Peyer's patch (tissue), 4 donors: ENCODE measurements at regions not wholly inside any gene's neighbourhood (a gene's known extent, or its start where the extent isn't known, plus 50 kb on each side); places are given as distances from the start of the nearest gene placed in this dataset.

Experiments used
- DNase-seq, 3 donors: peaks; one replicate each; pipeline ENCODE4 v3.0.0-alpha.2; 2017 to 2019
- H3K27ac ChIP-seq, 4 donors: fragments of 200-600 bp; sonication (generic); one replicate each; pipeline ENCODE4 v1.5.1; 2016 to 2019
- H3K27me3 ChIP-seq, 2 donors: fragments of 200-600 bp; sonication (generic); one replicate each; pipeline ENCODE4 v1.5.1; 2019
- H3K36me3 ChIP-seq, 3 donors: fragments of 200-600 bp; sonication (generic); one replicate each; pipeline ENCODE4 v1.5.1; 2016 to 2019
- H3K4me1 ChIP-seq, 4 donors: fragments of 200-600 bp; sonication (generic); one replicate each; pipeline ENCODE4 v1.5.1; 2016 to 2019
- H3K4me3 ChIP-seq, 4 donors: fragments of 200-600 bp; sonication (generic); 1 replicate in 3 of 4; 2 replicates in 1 of 4; pipeline ENCODE4 v1.5.1; 2016 to 2019; ENCODE audit warnings: mild to moderate bottlenecking in 1 of 4
- H3K9me3 ChIP-seq, 4 donors: fragments of 200-600 bp; sonication (generic); one replicate each; pipeline ENCODE4 v1.5.1; 2016 to 2019; ENCODE audit warnings: mild to moderate bottlenecking in 1 of 4
- POLR2A ChIP-seq, 2 donors: fragments of 450-650 bp; IDR thresholded peaks; one replicate each; pipeline ENCODE4 v1.5.1; 2017; ENCODE audit warnings: antibody characterized with exemption in 2 of 2, mild to moderate bottlenecking in 2 of 2, moderate library complexity in 2 of 2
- TF ChIP-seq, protein P1 (sequence below), 6 experiments: fragments of 450-650 bp in 4 of 6; fragments of 200-600 bp in 2 of 6; sonication (generic) in 1 of 6; IDR thresholded peaks; one replicate each; pipeline ENCODE4 v1.5.1; 2017 to 2019; ENCODE audit warnings: antibody characterized with exemption in 6 of 6, mild to moderate bottlenecking in 3 of 6, moderate library complexity in 1 of 6

DNA sequence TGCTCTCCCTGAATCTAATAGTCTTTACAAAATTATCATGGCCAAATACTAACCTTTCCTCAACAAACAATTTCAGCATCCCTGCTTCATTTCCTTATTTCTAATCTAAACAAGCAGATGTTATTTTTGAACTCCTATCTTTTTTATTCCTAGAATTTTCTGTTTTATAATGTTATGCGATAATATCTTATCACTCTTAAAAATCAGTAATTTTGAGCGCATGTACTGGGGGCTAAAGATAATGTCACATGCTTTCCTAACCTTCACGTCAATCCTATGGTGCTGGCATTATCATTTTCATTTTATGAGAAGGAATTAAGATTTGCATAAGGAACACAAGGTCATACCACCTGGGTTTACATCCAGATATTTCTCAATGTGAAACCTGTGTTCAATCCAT, 648.0 kb downstream of the BRINP1 start:
- DNase-seq: no peak
- H3K4me1 ChIP-seq: no peaks in the 10 kb centered on the region
- H3K27ac ChIP-seq: no peak overlapping the region
- no peak for TF ChIP-seq POLR2A (IDR thresholded peaks at IDR 0.05)
- TF ChIP-seq, protein P1, sequence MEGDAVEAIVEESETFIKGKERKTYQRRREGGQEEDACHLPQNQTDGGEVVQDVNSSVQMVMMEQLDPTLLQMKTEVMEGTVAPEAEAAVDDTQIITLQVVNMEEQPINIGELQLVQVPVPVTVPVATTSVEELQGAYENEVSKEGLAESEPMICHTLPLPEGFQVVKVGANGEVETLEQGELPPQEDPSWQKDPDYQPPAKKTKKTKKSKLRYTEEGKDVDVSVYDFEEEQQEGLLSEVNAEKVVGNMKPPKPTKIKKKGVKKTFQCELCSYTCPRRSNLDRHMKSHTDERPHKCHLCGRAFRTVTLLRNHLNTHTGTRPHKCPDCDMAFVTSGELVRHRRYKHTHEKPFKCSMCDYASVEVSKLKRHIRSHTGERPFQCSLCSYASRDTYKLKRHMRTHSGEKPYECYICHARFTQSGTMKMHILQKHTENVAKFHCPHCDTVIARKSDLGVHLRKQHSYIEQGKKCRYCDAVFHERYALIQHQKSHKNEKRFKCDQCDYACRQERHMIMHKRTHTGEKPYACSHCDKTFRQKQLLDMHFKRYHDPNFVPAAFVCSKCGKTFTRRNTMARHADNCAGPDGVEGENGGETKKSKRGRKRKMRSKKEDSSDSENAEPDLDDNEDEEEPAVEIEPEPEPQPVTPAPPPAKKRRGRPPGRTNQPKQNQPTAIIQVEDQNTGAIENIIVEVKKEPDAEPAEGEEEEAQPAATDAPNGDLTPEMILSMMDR (IDR thresholded peaks at IDR 0.05): no peak
- no peaks in the 10 kb centered on the region for H3K27me3 ChIP-seq
- no peak overlapping the region for H3K4me3 ChIP-seq
- H3K9me3 ChIP-seq: no peaks in the 10 kb centered on the region
- H3K36me3 ChIP-seq: no peaks in the 10 kb centered on the region

DNA sequence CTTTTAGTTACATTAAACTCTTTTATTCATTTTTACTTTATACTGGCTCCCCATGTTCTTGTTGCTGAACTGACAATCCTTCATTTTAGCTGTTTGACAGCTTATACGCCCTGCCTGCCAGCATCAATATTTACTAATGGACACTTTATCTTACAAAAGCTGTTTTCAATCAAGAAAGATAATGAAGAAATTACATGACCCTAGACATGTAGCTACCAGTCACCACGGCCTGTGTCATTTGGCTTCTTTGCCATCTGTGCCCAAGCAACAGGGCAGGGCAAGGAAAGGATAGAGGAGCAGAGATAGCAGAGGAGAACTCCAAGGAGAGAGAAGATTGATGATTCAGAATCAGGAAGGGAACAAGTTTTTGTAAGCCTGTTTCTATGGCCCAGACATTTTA, 647.3 kb downstream of the BRINP1 start:
- no peaks in the 10 kb centered on the region for H3K4me1 ChIP-seq
- TF ChIP-seq POLR2A (IDR thresholded peaks at IDR 0.05): no peak
- TF ChIP-seq, protein P1 (IDR thresholded peaks at IDR 0.05): no peak
- H3K9me3 ChIP-seq: no peaks in the 10 kb centered on the region
- H3K27ac ChIP-seq: no peak overlapping the region
- H3K36me3 ChIP-seq: no peaks in the 10 kb centered on the region
- DNase-seq: no peak
- no peak overlapping the region for H3K4me3 ChIP-seq
- H3K27me3 ChIP-seq: no peaks in the 10 kb centered on the region

DNA sequence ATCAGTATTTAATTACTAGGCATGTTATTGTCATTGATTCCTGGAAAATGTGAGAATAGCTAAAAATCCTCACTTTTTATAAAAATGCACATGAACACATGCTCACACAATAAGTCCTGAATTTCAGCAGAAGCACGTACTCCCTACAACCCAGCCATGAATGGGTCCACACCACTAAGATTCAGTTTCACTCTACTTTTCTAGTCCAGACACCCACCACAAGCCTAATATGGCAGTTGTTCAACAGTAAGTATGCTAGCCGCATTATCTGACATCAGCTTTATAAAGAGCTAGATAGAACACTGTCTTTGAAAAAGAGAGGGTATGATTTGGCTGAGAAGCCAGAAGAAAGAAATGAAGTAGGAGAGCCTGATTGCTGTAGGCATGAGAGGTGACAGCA, 639.3 kb downstream of the BRINP1 start:
- TF ChIP-seq POLR2A (IDR thresholded peaks at IDR 0.05): no peak
- no peaks in the 10 kb centered on the region for H3K4me1 ChIP-seq
- no peaks in the 10 kb centered on the region for H3K36me3 ChIP-seq
- H3K9me3 ChIP-seq: no peaks in the 10 kb centered on the region
- no peaks in the 10 kb centered on the region for H3K27me3 ChIP-seq
- no peak for DNase-seq
- no peak overlapping the region for H3K4me3 ChIP-seq
- no peak overlapping the region for H3K27ac ChIP-seq

DNA sequence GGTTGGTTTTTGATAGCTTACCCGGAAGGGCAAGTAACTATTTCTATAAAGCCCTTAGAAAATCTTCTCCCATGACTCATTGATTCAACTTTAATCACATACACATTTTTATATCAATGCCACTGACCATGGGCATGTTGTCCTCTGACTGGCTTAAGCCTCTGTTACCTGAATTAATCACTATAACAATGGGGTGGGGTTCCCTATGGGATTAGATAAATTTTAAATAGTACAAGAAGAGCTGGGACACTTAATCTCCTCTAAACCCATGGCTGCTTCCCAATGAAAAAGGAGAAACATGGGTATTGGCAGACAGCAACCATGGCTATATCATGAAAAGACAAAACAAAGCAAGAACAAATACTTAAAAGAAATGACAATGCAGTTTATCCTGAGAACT, 636.2 kb downstream of the BRINP1 start:
- Histone ChIP-seq H3K36me3 (no peaks in the 10 kb centered on the region), H3K9me3 (peaks cover 0 to 6% (median 0%) of the 10 kb centered on the region in 4 donors), H3K27me3 (no peaks in the 10 kb centered on the region), H3K4me1 (no peaks in the 10 kb centered on the region), H3K4me3 (no peak overlapping the region), H3K27ac (no peak overlapping the region)
- TF ChIP-seq POLR2A (IDR thresholded peaks at IDR 0.05): no peak
- TF ChIP-seq, protein P1 (IDR thresholded peaks at IDR 0.05): no peak
- no peak for DNase-seq

DNA sequence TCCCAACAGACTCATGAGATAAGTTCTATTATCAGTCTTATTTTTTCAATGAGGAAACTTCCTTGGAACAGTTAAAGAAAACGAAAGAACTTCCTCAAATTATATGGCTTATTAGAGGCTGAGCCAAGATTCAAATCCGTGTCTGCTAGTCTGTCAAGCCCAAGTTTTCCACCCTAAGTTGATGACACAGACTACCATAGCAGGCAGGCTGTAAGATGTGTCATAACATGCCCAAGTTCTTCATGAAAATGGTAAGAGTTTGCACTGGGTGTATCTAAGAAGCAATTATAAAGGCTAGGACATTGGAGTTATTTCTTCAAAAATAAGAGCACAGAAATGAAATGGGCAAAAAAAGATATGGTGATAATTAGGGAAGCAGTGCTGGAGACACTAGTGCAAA, 634.5 kb downstream of the BRINP1 start:
- Histone ChIP-seq H3K4me1 (no peaks in the 10 kb centered on the region), H3K9me3 (peaks cover 0 to 6% (median 0%) of the 10 kb centered on the region in 4 donors)
- no peak for TF ChIP-seq POLR2A (IDR thresholded peaks at IDR 0.05)
- TF ChIP-seq, protein P1 (IDR thresholded peaks at IDR 0.05): no peak

DNA sequence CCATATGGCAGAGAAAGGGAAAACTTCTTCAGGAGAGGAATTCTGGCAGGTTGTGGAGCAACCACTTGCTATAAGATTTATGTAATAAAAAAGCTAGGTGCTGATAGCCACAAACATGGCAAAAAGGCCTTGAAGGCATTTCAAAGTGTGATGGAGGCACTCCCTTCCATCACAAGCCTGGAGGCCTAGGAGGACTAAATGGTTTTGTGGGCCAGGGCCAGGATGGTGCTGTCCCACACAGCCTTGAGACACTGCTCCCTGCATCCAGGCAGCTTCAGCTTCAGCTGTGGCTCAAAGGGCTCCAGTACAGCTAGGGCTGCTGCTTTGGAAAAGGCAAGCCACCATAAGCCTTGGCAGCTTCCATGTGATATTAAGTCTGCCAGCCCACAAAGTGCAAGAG, 632.8 kb downstream of the BRINP1 start:
- Histone ChIP-seq H3K27me3 (no peaks in the 10 kb centered on the region), H3K36me3 (no peaks in the 10 kb centered on the region), H3K9me3 (peaks cover 0 to 6% (median 0%) of the 10 kb centered on the region in 4 donors), H3K27ac (no peak overlapping the region), H3K4me3 (no peak overlapping the region), H3K4me1 (no peaks in the 10 kb centered on the region)
- TF ChIP-seq, protein P1 (IDR thresholded peaks at IDR 0.05): no peak
- TF ChIP-seq POLR2A (IDR thresholded peaks at IDR 0.05): no peak
- DNase-seq: no peak

More for the DNA sequence above, 634.5 kb downstream of the BRINP1 start:
- Histone ChIP-seq H3K27me3 (no peaks in the 10 kb centered on the region), H3K27ac (no peak overlapping the region), H3K36me3 (no peaks in the 10 kb centered on the region), H3K4me3 (no peak overlapping the region)
- no peak for DNase-seq
